HUES64 (cell line): ENCODE measurements at regions not wholly inside any gene's neighbourhood (a gene's known extent, or its start where the extent isn't known, plus 50 kb on each side); places are given as distances from the start of the nearest gene placed in this dataset.
"Not testable (repeated sequence)": the region's sequence is repeated elsewhere in the genome, so short reads cannot be mapped to it uniquely, and the experiment has no call there.

Experiments
- H3K27ac ChIP-seq: 2 replicates; pipeline ENCODE4 v1.7.0; 2013; ENCODE audit warnings: low read depth, low read length, inconsistent platforms
- H3K27me3 ChIP-seq: 2 replicates; pipeline ENCODE4 v1.6.1; 2013; ENCODE audit warnings: mild to moderate bottlenecking, low read length; ENCODE audit not compliant: insufficient read depth
- H3K36me3 ChIP-seq: 2 replicates; pipeline ENCODE4 v1.6.1; 2013; ENCODE audit warnings: mild to moderate bottlenecking, low read length; ENCODE audit not compliant: insufficient read depth
- H3K4me1 ChIP-seq: 2 replicates; pipeline ENCODE4 v1.6.1; 2013; ENCODE audit warnings: mild to moderate bottlenecking, low read length, moderate library complexity; ENCODE audit not compliant: insufficient read depth
- H3K4me3 ChIP-seq: 2 replicates; pipeline ENCODE4 v1.5.1; 2013; ENCODE audit warnings: mild to moderate bottlenecking, low read length, moderate library complexity
- H3K9ac ChIP-seq: 2 replicates; pipeline ENCODE4 v1.6.1; 2013; ENCODE audit warnings: mild to moderate bottlenecking, low read depth, low read length
- H3K9me3 ChIP-seq: 2 replicates; pipeline ENCODE4 v1.6.1; 2013; ENCODE audit warnings: low read depth, low read length; ENCODE audit not compliant: insufficient read depth
- WGBS: fragments of 150-250, 120-280 bp; methylation state at CpG from one replicate; pipeline ENCODE4 v1.1.7; 2013; ENCODE audit warnings: missing lambda C conversion rate; 5-methylcytosine and 5-hydroxymethylcytosine counted together

GRCh38 chr22:42194953-42195352 lies 64.3 kb upstream of the CYP2D6 start:
- Histone ChIP-seq H3K36me3 (no peaks in the 10 kb centered on the region), H3K4me3 (no peak overlapping the region), H3K9ac (no peak overlapping the region), H3K9me3 (no peaks in the 10 kb centered on the region), H3K27ac (no peak overlapping the region), H3K4me1 (peaks cover 8% of the 10 kb centered on the region), H3K27me3 (no peaks in the 10 kb centered on the region)

- no peak overlapping the region for H3K27ac ChIP-seq
- H3K36me3 ChIP-seq = no peaks in the 10 kb centered on the region
- no peak overlapping the region for H3K9ac ChIP-seq
- 93% methylated on average over 10 of the region's 10 CpGs for WGBS
- H3K4me3 ChIP-seq = no peak overlapping the region
- H3K27me3 ChIP-seq = no peaks in the 10 kb centered on the region
- H3K4me1 ChIP-seq = peaks cover 13% of the 10 kb centered on the region
- H3K9me3 ChIP-seq = no peaks in the 10 kb centered on the region
Measured at GRCh38 chr22:42194104-42194851, 63.7 kb upstream of the CYP2D6 start.

GRCh38 chr22:42192547-42192946 lies 61.9 kb upstream of the CYP2D6 start:
- WGBS = 89% methylated on average over 3 of the region's 3 CpGs

GRCh38 chr22:42190274-42190673 lies 59.7 kb upstream of the CYP2D6 start:
- no peaks in the 10 kb centered on the region for H3K27me3 ChIP-seq
- 90% methylated on average over 1 of the region's 1 CpG for WGBS

More at GRCh38 chr22:42192547-42192946, 61.9 kb upstream of the CYP2D6 start:
- H3K4me1 ChIP-seq = peaks cover 22% of the 10 kb centered on the region
- H3K27me3 ChIP-seq = no peaks in the 10 kb centered on the region
- no peak overlapping the region for H3K4me3 ChIP-seq
- no peak overlapping the region for H3K27ac ChIP-seq
- H3K9me3 ChIP-seq = no peaks in the 10 kb centered on the region
- no peak overlapping the region for H3K9ac ChIP-seq
- no peaks in the 10 kb centered on the region for H3K36me3 ChIP-seq

GRCh38 chr22:42189761-42190160 lies 59.2 kb upstream of the CYP2D6 start:
- Histone ChIP-seq H3K9ac (no peak overlapping the region), H3K27me3 (no peaks in the 10 kb centered on the region), H3K4me1 (peaks cover 29% of the 10 kb centered on the region), H3K9me3 (no peaks in the 10 kb centered on the region), H3K4me3 (no peak overlapping the region), H3K27ac (no peak overlapping the region), H3K36me3 (no peaks in the 10 kb centered on the region)
- 85% methylated on average over 4 of the region's 4 CpGs for WGBS

More at GRCh38 chr22:42190274-42190673, 59.7 kb upstream of the CYP2D6 start:
- Histone ChIP-seq H3K4me1 (peaks cover 26% of the 10 kb centered on the region), H3K9ac (no peak overlapping the region), H3K9me3 (no peaks in the 10 kb centered on the region), H3K36me3 (no peaks in the 10 kb centered on the region), H3K4me3 (no peak overlapping the region), H3K27ac (no peak overlapping the region)

- Histone ChIP-seq H3K4me3 (no peak overlapping the region), H3K9me3 (no peaks in the 10 kb centered on the region), H3K36me3 (no peaks in the 10 kb centered on the region), H3K4me1 (peaks cover 26% of the 10 kb centered on the region), H3K9ac (no peak overlapping the region), H3K27me3 (no peaks in the 10 kb centered on the region), H3K27ac (no peak overlapping the region)
- 52% methylated on average over 4 of the region's 4 CpGs for WGBS
Measured at GRCh38 chr22:42188808-42189447, 58.3 kb upstream of the CYP2D6 start.

- Histone ChIP-seq H3K4me3 (no peak overlapping the region), H3K4me1 (peaks cover 26% of the 10 kb centered on the region), H3K36me3 (no peaks in the 10 kb centered on the region), H3K9me3 (no peaks in the 10 kb centered on the region), H3K27ac (no peak overlapping the region), H3K27me3 (no peaks in the 10 kb centered on the region), H3K9ac (no peak overlapping the region)
- 93% methylated on average over 3 of the region's 3 CpGs for WGBS
Measured at GRCh38 chr22:42187646-42188045, 57.0 kb upstream of the CYP2D6 start.

GRCh38 chr22:42185915-42186439 lies 55.4 kb upstream of the CYP2D6 start:
- Histone ChIP-seq H3K4me3 (no peak overlapping the region), H3K36me3 (no peaks in the 10 kb centered on the region), H3K27ac (no peak overlapping the region), H3K27me3 (no peaks in the 10 kb centered on the region), H3K9ac (no peak overlapping the region), H3K9me3 (no peaks in the 10 kb centered on the region), H3K4me1 (peaks cover 23% of the 10 kb centered on the region)
- 90% methylated on average over 2 of the region's 2 CpGs for WGBS

GRCh38 chr22:42184852-42185251 lies 54.2 kb upstream of the CYP2D6 start:
- peaks cover 23% of the 10 kb centered on the region for H3K4me1 ChIP-seq
- WGBS = 88% methylated on average over 4 of the region's 4 CpGs

GRCh38 chr22:42183461-42184059 lies 53.0 kb upstream of the CYP2D6 start:
- not testable (repeated sequence) for H3K4me3 ChIP-seq, H3K36me3 ChIP-seq, H3K9ac ChIP-seq, H3K27ac ChIP-seq, H3K9me3 ChIP-seq, H3K27me3 ChIP-seq
- H3K4me1 ChIP-seq = peaks cover 11% of the 10 kb centered on the region
- 97% methylated on average over 11 of the region's 11 CpGs for WGBS

More at GRCh38 chr22:42184852-42185251, 54.2 kb upstream of the CYP2D6 start:
- Histone ChIP-seq H3K27ac (no peak overlapping the region), H3K9ac (no peak overlapping the region), H3K36me3 (no peaks in the 10 kb centered on the region), H3K9me3 (no peaks in the 10 kb centered on the region), H3K27me3 (no peaks in the 10 kb centered on the region), H3K4me3 (no peak overlapping the region)

- 89% methylated on average over 6 of the region's 6 CpGs for WGBS
- Histone ChIP-seq H3K4me3 (no peak overlapping the region), H3K4me1 (peaks cover 6% of the 10 kb centered on the region), H3K27me3 (no peaks in the 10 kb centered on the region), H3K9me3 (no peaks in the 10 kb centered on the region), H3K9ac (no peak overlapping the region), H3K36me3 (peaks cover 12% of the 10 kb centered on the region), H3K27ac (no peak overlapping the region)
Measured at GRCh38 chr22:42180349-42180842, 49.8 kb upstream of the CYP2D6 start.
